Uterus (tissue), 3 donors: ENCODE measurements at regions not wholly inside any gene's neighbourhood (a gene's known extent, or its start where the extent isn't known, plus 50 kb on each side); places are given as distances from the start of the nearest gene placed in this dataset.

Experiments
- DNase-seq, 2 donors: peaks; one replicate each; pipeline ENCODE4 v3.0.0-alpha.2; 2019 to 2020
- H3K27ac ChIP-seq, 2 donors: fragments of 200-600 bp; sonication (generic); 1 replicate in 1 of 2; 2 replicates in 1 of 2; pipeline ENCODE4 v1.5.1; 2016 to 2018
- H3K27me3 ChIP-seq, 2 donors: fragments of 200-600 bp; sonication (generic); one replicate each; pipeline ENCODE4 v1.5.1; 2018 to 2019; ENCODE audit warnings: control low read depth in 1 of 2
- H3K36me3 ChIP-seq, 2 donors: fragments of 200-600 bp; sonication (generic); one replicate each; pipeline ENCODE4 v1.5.1; 2019; ENCODE audit warnings: control low read depth in 1 of 2
- H3K4me1 ChIP-seq, 2 donors: fragments of 200-600 bp; sonication (generic); one replicate each; pipeline ENCODE4 v1.5.1; 2018 to 2019; ENCODE audit warnings: control low read depth in 1 of 2
- H3K4me3 ChIP-seq, 2 donors: fragments of 200-600 bp; sonication (generic); 1 replicate in 1 of 2; 2 replicates in 1 of 2; pipeline ENCODE4 v1.5.1; 2018 to 2019; ENCODE audit warnings: mild to moderate bottlenecking in 1 of 2
- H3K9me3 ChIP-seq, 2 donors: fragments of 200-600 bp; sonication (generic); one replicate each; pipeline ENCODE4 v1.5.1; 2019; ENCODE audit warnings: control low read depth in 1 of 2
- POLR2A ChIP-seq, 2 donors: fragments of 450-650 bp; IDR thresholded peaks; one replicate each; pipeline ENCODE4 v1.6.1; 2016; ENCODE audit warnings: antibody characterized with exemption in 2 of 2, mild to moderate bottlenecking in 1 of 2, moderate library complexity in 1 of 2
- intact Hi-C: fragments of 100-400 bp; cut with DNase I; formaldehyde crosslinking; loops from one replicate; pipeline ENCODE4 v1.15.1; 2023; ENCODE audit warnings: low total_unique reads
- TF ChIP-seq, protein P1 (sequence below), 4 experiments: fragments of 200-600 bp in 2 of 4; fragments of 450-650 bp in 2 of 4; sonication (generic) in 2 of 4; IDR thresholded peaks; one replicate each; pipeline ENCODE4 v1.5.1; 2016 to 2019; ENCODE audit warnings: antibody characterized with exemption in 4 of 4, mild to moderate bottlenecking in 2 of 4, moderate library complexity in 1 of 4
- donor health status: DM: yes; HTN: yes; CAD: no.

DNA sequence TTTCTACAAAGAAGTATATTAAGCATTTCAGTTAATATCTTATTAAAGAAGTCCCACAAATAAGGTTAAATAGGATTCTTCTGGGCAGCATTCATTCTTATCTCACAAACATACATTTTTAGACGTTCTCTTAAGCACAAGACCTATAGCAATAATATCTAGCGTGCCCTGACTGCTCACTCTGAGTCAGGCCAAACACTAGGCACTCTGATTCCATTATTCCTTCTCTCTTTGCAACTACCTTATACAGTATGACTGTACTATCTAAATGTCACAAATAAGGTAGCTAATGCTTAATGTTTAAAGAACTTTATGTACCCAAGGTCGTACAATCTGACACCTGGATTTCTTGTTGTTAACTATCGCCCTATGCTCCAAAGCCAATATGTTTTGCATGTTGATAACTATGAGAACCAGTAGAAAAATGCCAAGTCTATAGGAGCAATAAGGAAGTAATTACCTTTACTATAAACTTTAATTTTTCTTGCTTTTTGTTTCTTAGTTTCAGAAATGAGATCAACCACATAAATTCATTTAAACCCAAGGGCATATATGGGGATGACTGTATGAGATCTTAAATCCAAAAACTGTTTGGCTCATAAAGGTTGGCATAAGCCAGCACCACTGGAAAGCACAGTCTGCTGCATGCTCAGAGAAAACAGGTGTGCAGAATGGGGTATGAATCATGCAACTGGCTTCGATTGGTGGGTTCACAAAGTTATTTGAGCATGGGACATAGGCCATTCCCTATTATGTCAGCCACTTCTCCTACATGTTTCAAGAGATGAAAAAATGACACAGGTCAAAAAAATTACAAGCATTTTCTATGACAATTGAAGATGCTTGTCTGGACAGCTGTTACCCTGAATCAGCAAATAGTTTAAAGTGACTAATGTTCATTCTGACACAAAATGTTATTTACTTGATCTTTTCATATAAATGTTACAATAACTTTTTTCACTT is 352.0 kb downstream of the IRS1 start:
- Histone ChIP-seq H3K27me3 (no peaks in the 10 kb centered on the region), H3K27ac (no peak overlapping the region), H3K9me3 (no peaks in the 10 kb centered on the region), H3K4me1 (no peaks in the 10 kb centered on the region), H3K4me3 (no peak overlapping the region), H3K36me3 (no peaks in the 10 kb centered on the region)
- TF ChIP-seq POLR2A (IDR thresholded peaks at IDR 0.05) = no peak
- TF ChIP-seq, protein P1, sequence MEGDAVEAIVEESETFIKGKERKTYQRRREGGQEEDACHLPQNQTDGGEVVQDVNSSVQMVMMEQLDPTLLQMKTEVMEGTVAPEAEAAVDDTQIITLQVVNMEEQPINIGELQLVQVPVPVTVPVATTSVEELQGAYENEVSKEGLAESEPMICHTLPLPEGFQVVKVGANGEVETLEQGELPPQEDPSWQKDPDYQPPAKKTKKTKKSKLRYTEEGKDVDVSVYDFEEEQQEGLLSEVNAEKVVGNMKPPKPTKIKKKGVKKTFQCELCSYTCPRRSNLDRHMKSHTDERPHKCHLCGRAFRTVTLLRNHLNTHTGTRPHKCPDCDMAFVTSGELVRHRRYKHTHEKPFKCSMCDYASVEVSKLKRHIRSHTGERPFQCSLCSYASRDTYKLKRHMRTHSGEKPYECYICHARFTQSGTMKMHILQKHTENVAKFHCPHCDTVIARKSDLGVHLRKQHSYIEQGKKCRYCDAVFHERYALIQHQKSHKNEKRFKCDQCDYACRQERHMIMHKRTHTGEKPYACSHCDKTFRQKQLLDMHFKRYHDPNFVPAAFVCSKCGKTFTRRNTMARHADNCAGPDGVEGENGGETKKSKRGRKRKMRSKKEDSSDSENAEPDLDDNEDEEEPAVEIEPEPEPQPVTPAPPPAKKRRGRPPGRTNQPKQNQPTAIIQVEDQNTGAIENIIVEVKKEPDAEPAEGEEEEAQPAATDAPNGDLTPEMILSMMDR (IDR thresholded peaks at IDR 0.05) = no peak
- DNase-seq = no peak
- intact Hi-C loops = no loop called here

DNA sequence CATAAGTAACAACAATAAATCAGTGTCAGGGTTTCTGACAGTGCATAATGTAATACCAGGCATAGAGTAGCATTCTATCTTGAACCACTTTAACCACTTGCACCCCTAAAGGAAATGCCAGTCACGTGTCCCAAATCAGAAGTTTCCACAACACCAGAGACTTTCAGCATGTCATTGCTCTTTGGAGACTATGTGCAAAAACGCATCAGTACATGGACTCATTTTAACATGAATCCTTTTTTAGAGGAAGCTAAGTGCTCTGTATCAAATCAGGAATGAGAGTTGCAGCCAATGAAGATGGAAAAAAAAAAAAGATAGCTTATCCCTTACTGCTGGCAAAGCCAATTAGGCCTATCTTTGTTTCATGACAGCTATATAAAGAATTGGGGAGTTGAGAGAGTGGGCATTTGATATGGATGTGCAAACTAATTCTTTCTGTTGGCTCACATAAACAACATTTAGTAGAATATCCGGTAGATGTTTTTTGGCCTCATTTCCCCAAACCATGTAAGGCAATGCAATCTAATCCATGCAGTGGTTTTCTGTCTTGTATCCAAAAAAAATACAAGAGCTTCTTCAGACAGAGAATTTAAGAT is 353.1 kb downstream of the IRS1 start:
- no peak for DNase-seq

DNA sequence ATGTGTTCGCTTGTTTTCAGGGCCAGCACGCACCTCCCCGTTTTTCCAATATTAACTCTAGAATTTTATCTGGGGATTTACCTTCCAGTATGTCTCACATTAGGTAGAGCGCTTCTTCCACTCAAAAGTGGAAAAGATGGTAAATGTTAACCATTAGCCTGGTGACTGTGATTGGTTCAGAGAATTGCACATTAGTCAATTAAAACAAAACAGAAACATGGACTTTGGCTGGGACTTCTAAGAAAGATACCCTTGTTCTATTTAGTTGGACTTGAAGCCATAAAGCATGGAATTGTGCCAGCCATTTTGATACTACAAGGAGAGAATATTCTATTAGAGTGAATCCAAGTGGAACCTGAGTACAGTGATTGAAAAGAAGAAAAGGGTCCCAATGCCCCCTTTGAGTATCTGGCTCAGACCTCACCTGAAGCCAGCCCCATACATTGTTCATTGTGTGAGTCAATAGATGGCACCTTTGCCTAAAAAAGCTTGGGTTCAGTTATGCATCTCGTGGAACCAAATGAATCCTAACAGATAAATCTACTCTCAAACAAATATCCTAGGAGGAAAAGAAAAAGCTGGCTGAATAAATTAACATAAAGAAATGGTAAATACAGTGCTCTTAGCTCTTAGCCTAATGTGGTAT is 354.3 kb downstream of the IRS1 start:
- H3K9me3 ChIP-seq = no peaks in the 10 kb centered on the region
- DNase-seq = no peak
- H3K4me3 ChIP-seq = no peak overlapping the region
- no peaks in the 10 kb centered on the region for H3K27me3 ChIP-seq
- H3K36me3 ChIP-seq = no peaks in the 10 kb centered on the region
- no peak overlapping the region for H3K27ac ChIP-seq
- H3K4me1 ChIP-seq = no peaks in the 10 kb centered on the region
- intact Hi-C loops = no loop called here
- TF ChIP-seq, protein P1 (IDR thresholded peaks at IDR 0.05) = no peak
- TF ChIP-seq POLR2A (IDR thresholded peaks at IDR 0.05) = no peak

More for the DNA sequence above, 353.1 kb downstream of the IRS1 start:
- H3K4me3 ChIP-seq = no peak overlapping the region
- intact Hi-C loops = no loop called here
- H3K27ac ChIP-seq = no peak overlapping the region
- no peaks in the 10 kb centered on the region for H3K9me3 ChIP-seq
- H3K36me3 ChIP-seq = no peaks in the 10 kb centered on the region
- no peaks in the 10 kb centered on the region for H3K4me1 ChIP-seq
- TF ChIP-seq, protein P1 (IDR thresholded peaks at IDR 0.05) = no peak
- no peak for TF ChIP-seq POLR2A (IDR thresholded peaks at IDR 0.05)
- no peaks in the 10 kb centered on the region for H3K27me3 ChIP-seq

DNA sequence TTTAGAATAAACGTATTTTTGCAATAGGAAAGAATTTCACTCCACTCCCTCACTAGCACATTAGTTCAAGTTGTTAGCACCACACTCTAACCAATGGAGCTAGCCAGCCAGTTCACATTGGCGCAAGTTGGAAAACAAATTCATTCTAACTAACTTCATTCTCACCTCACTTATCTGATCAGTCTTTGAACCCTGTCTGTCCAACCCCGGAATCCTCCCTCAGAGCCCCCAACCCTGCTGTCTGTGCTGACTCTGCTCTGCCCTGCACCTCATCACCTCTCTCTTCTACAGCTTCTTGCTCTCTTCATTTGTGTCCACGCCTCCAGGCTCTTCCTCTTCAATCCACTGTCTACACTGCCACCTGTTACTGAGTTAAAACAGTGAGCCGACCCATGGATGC is 356.5 kb downstream of the IRS1 start:
- no peaks in the 10 kb centered on the region for H3K36me3 ChIP-seq
- intact Hi-C loops = no loop called here
- DNase-seq = no peak
- no peaks in the 10 kb centered on the region for H3K4me1 ChIP-seq
- H3K4me3 ChIP-seq = no peak overlapping the region
- TF ChIP-seq POLR2A (IDR thresholded peaks at IDR 0.05) = no peak
- TF ChIP-seq, protein P1 (IDR thresholded peaks at IDR 0.05) = no peak
- no peak overlapping the region for H3K27ac ChIP-seq
- H3K27me3 ChIP-seq = no peaks in the 10 kb centered on the region
- no peaks in the 10 kb centered on the region for H3K9me3 ChIP-seq
